ENCODE measurements at regions not wholly inside any gene's neighbourhood (a gene's known extent, or its start where the extent isn't known, plus 50 kb on each side); places are given as distances from the start of the nearest gene placed in this dataset.

- H3K4me3 ChIP-seq (replicated peaks; ENCODE audit: low read depth, low read length), result no peak overlapping the region
- no peak for DNase-seq (ENCODE audit: low read depth)
- TF ChIP-seq CTCF (IDR thresholded peaks at IDR 0.05; ENCODE audit: low read length, missing control alignments), result no peak
Measured at GRCh38 chr12:29838768-29839167, 55.0 kb upstream of the TMTC1 start.

All from fibroblast of pulmonary artery (primary cell).